ENCODE measurements at regions not wholly inside any gene's neighbourhood (a gene's known extent, or its start where the extent isn't known, plus 50 kb on each side); places are given as distances from the start of the nearest gene placed in this dataset.

- no peaks in the 10 kb centered on the region for H3K36me3 Mint-ChIP-seq
- no peak overlapping the region for H3K27ac Mint-ChIP-seq
- H3K4me3 Mint-ChIP-seq = no peak overlapping the region
- ATAC-seq = no peak
- peaks cover 17% of the 10 kb centered on the region for H3K9me3 Mint-ChIP-seq
- H3K27me3 Mint-ChIP-seq = no peaks in the 10 kb centered on the region
- no peaks in the 10 kb centered on the region for H3K4me1 Mint-ChIP-seq (ENCODE audit: low read depth in 2 of 2)
- no peak for DNase-seq (ENCODE audit: low spot score)
Measured at GRCh38 chr9:103372828-103373227, 377.7 kb downstream of the CYLC2 start.

- Mint-ChIP-seq H3K9me3 (peaks cover 18% of the 10 kb centered on the region), H3K4me1 (ENCODE audit: low read depth in 2 of 2) (no peaks in the 10 kb centered on the region), H3K27ac (no peak overlapping the region), H3K4me3 (no peak overlapping the region), H3K36me3 (peaks cover 5% of the 10 kb centered on the region), H3K27me3 (no peaks in the 10 kb centered on the region)
- no peak for ATAC-seq
- DNase-seq (ENCODE audit: low spot score) = no peak
Measured at GRCh38 chr9:103377667-103378066, 382.5 kb downstream of the CYLC2 start.

- H3K4me1 Mint-ChIP-seq (ENCODE audit: low read depth in 2 of 2) = no peaks in the 10 kb centered on the region
- no peaks in the 10 kb centered on the region for H3K36me3 Mint-ChIP-seq
- no peak for ATAC-seq
- no peak for DNase-seq (ENCODE audit: low spot score)
- H3K27me3 Mint-ChIP-seq = no peaks in the 10 kb centered on the region
- H3K9me3 Mint-ChIP-seq = peaks cover 7% of the 10 kb centered on the region
- no peak overlapping the region for H3K27ac Mint-ChIP-seq
- H3K4me3 Mint-ChIP-seq = no peak overlapping the region
Measured at GRCh38 chr9:103397868-103398600, 402.9 kb downstream of the CYLC2 start.

- ATAC-seq (no peak), DNase-seq (ENCODE audit: low spot score) (no peak)
- Mint-ChIP-seq H3K27ac (no peak overlapping the region), H3K4me3 (no peak overlapping the region), H3K9me3 (peaks cover 7% of the 10 kb centered on the region), H3K27me3 (no peaks in the 10 kb centered on the region), H3K4me1 (ENCODE audit: low read depth in 2 of 2) (no peaks in the 10 kb centered on the region), H3K36me3 (no peaks in the 10 kb centered on the region)
Measured at GRCh38 chr9:103399535-103399934, 404.4 kb downstream of the CYLC2 start.

GRCh38 chr9:103407260-103407659 lies 412.1 kb downstream of the CYLC2 start:
- ATAC-seq = no peak
- Mint-ChIP-seq H3K27me3 (no peaks in the 10 kb centered on the region), H3K4me3 (no peak overlapping the region), H3K4me1 (ENCODE audit: low read depth in 2 of 2) (no peaks in the 10 kb centered on the region), H3K9me3 (no peaks in the 10 kb centered on the region), H3K36me3 (no peaks in the 10 kb centered on the region), H3K27ac (no peak overlapping the region)
- DNase-seq (ENCODE audit: low spot score) = no peak

- Mint-ChIP-seq H3K27me3 (no peaks in the 10 kb centered on the region), H3K27ac (no peak overlapping the region), H3K4me1 (ENCODE audit: low read depth in 2 of 2) (no peaks in the 10 kb centered on the region), H3K9me3 (peaks cover 5% of the 10 kb centered on the region), H3K36me3 (no peaks in the 10 kb centered on the region), H3K4me3 (no peak overlapping the region)
- DNase-seq (ENCODE audit: low spot score) (no peak), ATAC-seq (no peak)
Measured at GRCh38 chr9:103410059-103410458, 414.9 kb downstream of the CYLC2 start.

GRCh38 chr9:103427696-103428095 lies 432.6 kb downstream of the CYLC2 start:
- no peak for ATAC-seq
- Mint-ChIP-seq H3K27me3 (no peaks in the 10 kb centered on the region), H3K27ac (no peak overlapping the region), H3K4me3 (no peak overlapping the region), H3K36me3 (no peaks in the 10 kb centered on the region), H3K4me1 (ENCODE audit: low read depth in 2 of 2) (no peaks in the 10 kb centered on the region), H3K9me3 (peaks cover 5% of the 10 kb centered on the region)
- no peak for DNase-seq (ENCODE audit: low spot score)

DNA sequence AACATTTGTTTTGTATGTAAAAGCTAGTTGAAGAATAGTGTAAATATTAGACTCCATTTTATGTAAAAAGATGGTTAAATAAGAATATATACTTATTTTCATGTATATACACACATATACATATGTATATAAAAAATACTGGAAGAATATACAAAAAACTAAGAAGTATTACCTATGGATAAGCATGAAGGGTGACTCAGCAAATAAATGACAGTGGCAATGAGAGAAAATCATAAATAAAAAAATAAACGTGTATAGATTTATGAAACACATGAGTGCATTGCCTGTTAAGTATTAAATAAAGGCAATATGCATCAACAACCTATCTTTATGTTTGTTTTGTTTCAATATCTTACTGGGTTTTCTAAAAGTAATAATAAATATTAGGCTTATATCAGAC lies 435.3 kb downstream of the CYLC2 start:
- H3K9me3 Mint-ChIP-seq = peaks cover 9% of the 10 kb centered on the region
- no peak for ATAC-seq
- H3K27ac Mint-ChIP-seq = no peak overlapping the region
- no peaks in the 10 kb centered on the region for H3K36me3 Mint-ChIP-seq
- H3K4me1 Mint-ChIP-seq (ENCODE audit: low read depth in 2 of 2) = no peaks in the 10 kb centered on the region
- DNase-seq (ENCODE audit: low spot score) = no peak
- H3K27me3 Mint-ChIP-seq = no peaks in the 10 kb centered on the region
- no peak overlapping the region for H3K4me3 Mint-ChIP-seq

- ATAC-seq (no peak), DNase-seq (ENCODE audit: low spot score) (no peak)
- H3K4me3 Mint-ChIP-seq = no peak overlapping the region
- peaks cover 6% of the 10 kb centered on the region for H3K36me3 Mint-ChIP-seq
- H3K27ac Mint-ChIP-seq = no peak overlapping the region
- H3K9me3 Mint-ChIP-seq = peaks cover 19% of the 10 kb centered on the region
- no peaks in the 10 kb centered on the region for H3K27me3 Mint-ChIP-seq
- H3K4me1 Mint-ChIP-seq (ENCODE audit: low read depth in 2 of 2) = no peaks in the 10 kb centered on the region
Measured at GRCh38 chr9:103431809-103432208, 436.7 kb downstream of the CYLC2 start.

DNA sequence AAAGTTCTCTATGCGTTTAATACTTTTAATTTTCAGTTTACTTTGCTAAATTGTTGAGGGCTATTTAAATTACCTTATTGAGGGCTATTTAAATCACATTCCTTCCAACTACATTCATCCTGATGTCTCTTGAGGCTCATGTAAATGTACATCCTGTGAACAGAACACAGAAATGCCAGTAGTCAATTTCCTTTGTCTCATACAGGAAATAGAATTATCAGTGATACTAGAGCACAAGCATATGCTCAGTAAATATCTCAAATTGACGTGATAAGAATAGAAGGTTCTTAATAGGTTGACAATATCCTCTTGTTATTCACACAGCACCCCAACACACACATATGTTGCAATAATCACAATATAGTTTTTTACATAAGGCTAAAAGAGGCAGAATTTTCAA lies 449.0 kb downstream of the CYLC2 start:
- H3K27me3 Mint-ChIP-seq = no peaks in the 10 kb centered on the region
- no peaks in the 10 kb centered on the region for H3K36me3 Mint-ChIP-seq
- no peak overlapping the region for H3K4me3 Mint-ChIP-seq
- no peaks in the 10 kb centered on the region for H3K4me1 Mint-ChIP-seq (ENCODE audit: low read depth in 2 of 2)
- ATAC-seq = no peak
- no peak for DNase-seq (ENCODE audit: low spot score)
- no peak overlapping the region for H3K27ac Mint-ChIP-seq
- peaks cover 13% of the 10 kb centered on the region for H3K9me3 Mint-ChIP-seq

DNA sequence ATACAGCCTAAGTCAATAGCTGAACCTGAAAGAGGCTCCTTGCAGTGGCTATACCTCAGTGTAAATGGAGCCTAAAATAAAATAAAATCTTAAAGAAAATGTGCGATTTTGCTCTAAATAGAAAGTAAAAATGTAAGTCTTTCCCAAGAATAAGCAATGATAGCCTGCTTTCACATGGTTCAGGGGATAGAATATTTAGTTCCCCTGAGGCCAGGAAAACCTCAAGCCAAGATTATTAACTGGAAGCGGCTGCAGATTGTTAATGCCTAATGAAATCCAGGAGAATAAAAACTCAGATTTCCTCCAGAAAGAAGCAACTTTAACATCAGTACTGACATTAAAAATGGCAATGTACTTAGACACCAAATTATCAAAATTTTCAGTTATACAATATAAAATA lies 463.7 kb downstream of the CYLC2 start:
- no peak overlapping the region for H3K4me3 Mint-ChIP-seq
- H3K27ac Mint-ChIP-seq = no peak overlapping the region
- ATAC-seq = no peak
- peaks cover 10% of the 10 kb centered on the region for H3K9me3 Mint-ChIP-seq
- no peak for DNase-seq (ENCODE audit: low spot score)
- no peaks in the 10 kb centered on the region for H3K4me1 Mint-ChIP-seq (ENCODE audit: low read depth in 2 of 2)
- no peaks in the 10 kb centered on the region for H3K27me3 Mint-ChIP-seq
- H3K36me3 Mint-ChIP-seq = no peaks in the 10 kb centered on the region

DNA sequence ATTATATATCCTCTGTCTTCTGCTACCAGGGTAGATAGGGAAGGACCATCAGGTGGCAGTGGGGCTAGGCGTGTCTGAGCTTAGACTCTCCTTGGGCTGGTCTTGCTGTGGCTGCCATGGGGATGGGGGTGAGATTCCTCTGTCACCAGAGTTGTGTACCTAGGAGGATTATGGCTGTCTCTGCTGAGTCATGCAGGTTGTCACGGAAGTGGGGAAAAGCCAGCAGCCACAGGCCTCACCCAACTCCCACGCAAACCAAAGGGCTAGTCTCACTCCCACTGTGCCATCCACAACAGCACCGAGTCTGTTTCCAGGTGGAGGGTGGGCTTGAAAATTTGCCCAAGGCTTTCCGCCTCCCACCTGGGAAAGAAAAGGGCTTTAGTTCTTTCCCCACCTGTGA lies 476.1 kb downstream of the CYLC2 start:
- H3K27me3 Mint-ChIP-seq = no peaks in the 10 kb centered on the region
- H3K4me1 Mint-ChIP-seq (ENCODE audit: low read depth in 2 of 2) = no peaks in the 10 kb centered on the region
- no peak for ATAC-seq

DNA sequence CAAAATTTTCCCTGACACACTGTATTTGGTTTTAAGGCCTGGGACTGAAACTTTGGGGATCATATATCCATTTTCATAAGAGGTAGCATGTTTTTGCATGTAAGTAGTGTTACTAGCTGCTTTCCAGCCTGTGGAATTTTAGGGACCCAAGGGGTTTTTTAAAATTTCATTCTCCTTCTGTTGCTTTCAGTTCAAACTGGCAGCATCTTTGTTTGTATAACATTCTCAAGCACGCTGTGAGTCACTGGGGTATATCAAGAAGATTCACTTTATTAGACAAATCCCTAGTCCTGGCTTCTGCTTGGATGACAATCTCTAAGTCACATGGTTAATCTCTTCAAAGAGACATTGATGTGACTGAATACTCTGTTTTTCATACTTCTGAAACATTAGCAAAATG lies 479.0 kb downstream of the CYLC2 start:
- Mint-ChIP-seq H3K36me3 (peaks cover 10% of the 10 kb centered on the region), H3K27me3 (no peaks in the 10 kb centered on the region), H3K4me3 (no peak overlapping the region), H3K27ac (no peak overlapping the region), H3K4me1 (ENCODE audit: low read depth in 2 of 2) (no peaks in the 10 kb centered on the region), H3K9me3 (peaks cover 27% of the 10 kb centered on the region)
- no peak for DNase-seq (ENCODE audit: low spot score)
- ATAC-seq = no peak

More for the DNA sequence above, 476.1 kb downstream of the CYLC2 start:
- Mint-ChIP-seq H3K27ac (no peak overlapping the region), H3K4me3 (no peak overlapping the region), H3K9me3 (peaks cover 31% of the 10 kb centered on the region), H3K36me3 (peaks cover 12% of the 10 kb centered on the region)
- DNase-seq (ENCODE audit: low spot score) = no peak

- ATAC-seq (peak in 1 of 2 donors; percentile 41), DNase-seq (ENCODE audit: low spot score) (no peak)
- Mint-ChIP-seq H3K4me3 (no peak overlapping the region), H3K27me3 (no peaks in the 10 kb centered on the region), H3K4me1 (ENCODE audit: low read depth in 2 of 2) (no peaks in the 10 kb centered on the region), H3K36me3 (peaks cover 5% of the 10 kb centered on the region), H3K9me3 (peaks cover 20% of the 10 kb centered on the region), H3K27ac (no peak overlapping the region)
Measured at GRCh38 chr9:103483471-103484096, 488.5 kb downstream of the CYLC2 start.

DNA sequence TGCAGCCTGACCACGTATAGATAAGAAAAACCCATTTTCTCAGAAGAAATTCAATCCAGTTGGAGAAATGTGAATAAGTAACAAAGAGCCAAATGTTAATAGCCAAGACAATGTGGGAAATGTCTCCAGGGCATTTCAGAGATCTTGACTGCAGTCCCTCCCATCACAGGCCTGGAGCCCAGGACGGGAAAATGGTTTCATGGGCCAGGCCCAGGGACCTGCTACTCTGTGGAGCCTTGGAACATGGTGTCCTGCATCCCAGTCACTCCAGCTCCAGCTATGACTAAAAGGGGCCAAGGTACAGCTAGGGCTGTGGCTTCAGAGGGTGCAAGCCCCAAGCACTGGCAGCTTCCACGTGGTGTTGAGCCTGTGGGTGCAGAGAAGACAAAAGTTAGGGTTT lies 490.0 kb downstream of the CYLC2 start:
- DNase-seq (ENCODE audit: low spot score) (no peak), ATAC-seq (no peak)
- no peaks in the 10 kb centered on the region for H3K27me3 Mint-ChIP-seq
- peaks cover 5% of the 10 kb centered on the region for H3K36me3 Mint-ChIP-seq
- H3K9me3 Mint-ChIP-seq = peaks cover 20% of the 10 kb centered on the region
- no peaks in the 10 kb centered on the region for H3K4me1 Mint-ChIP-seq (ENCODE audit: low read depth in 2 of 2)
- no peak overlapping the region for H3K27ac Mint-ChIP-seq
- no peak overlapping the region for H3K4me3 Mint-ChIP-seq

Data from natural killer cell treated with Interleukin-12 subunit alpha and Interleukin-12 subunit beta and Interleukin-15 and Interleukin-18, amount 100 ng/mL, for 72 hours (primary cell).